Uterus (tissue), 2 donors: ENCODE measurements at regions not wholly inside any gene's neighbourhood (a gene's known extent, or its start where the extent isn't known, plus 50 kb on each side); places are given as distances from the start of the nearest gene placed in this dataset.

Source experiments
- POLR2A ChIP-seq, 2 donors: fragments of 450-650 bp; IDR thresholded peaks; one replicate each; pipeline ENCODE4 v1.6.1; 2016; ENCODE audit warnings: antibody characterized with exemption in 2 of 2, mild to moderate bottlenecking in 1 of 2, moderate library complexity in 1 of 2
- TF ChIP-seq, protein P1 (sequence below), 4 experiments: fragments of 200-600 bp in 2 of 4; fragments of 450-650 bp in 2 of 4; sonication (generic) in 2 of 4; IDR thresholded peaks; one replicate each; pipeline ENCODE4 v1.5.1; 2016 to 2019; ENCODE audit warnings: antibody characterized with exemption in 4 of 4, mild to moderate bottlenecking in 2 of 4, moderate library complexity in 1 of 4

DNA sequence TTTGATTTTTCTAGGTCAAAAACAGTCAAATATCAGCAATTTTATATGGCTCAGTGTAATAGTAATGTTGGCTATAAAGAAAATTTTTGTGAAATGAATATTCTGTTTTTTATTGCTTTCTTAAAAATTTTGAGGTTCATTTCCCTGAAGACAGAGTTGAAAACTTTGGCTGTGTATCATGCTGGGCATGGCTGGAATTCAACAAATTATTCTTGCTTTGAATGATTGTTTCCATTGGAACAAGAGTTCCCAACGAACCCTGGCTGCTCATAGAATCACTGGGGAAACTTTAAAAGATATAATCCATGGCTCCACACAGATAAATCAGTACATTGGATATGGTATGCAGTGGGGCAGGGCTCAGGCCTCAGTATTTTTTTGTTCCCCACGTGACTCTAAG lies 118.6 kb downstream of the PLCE1 start:
- TF ChIP-seq, protein P1, sequence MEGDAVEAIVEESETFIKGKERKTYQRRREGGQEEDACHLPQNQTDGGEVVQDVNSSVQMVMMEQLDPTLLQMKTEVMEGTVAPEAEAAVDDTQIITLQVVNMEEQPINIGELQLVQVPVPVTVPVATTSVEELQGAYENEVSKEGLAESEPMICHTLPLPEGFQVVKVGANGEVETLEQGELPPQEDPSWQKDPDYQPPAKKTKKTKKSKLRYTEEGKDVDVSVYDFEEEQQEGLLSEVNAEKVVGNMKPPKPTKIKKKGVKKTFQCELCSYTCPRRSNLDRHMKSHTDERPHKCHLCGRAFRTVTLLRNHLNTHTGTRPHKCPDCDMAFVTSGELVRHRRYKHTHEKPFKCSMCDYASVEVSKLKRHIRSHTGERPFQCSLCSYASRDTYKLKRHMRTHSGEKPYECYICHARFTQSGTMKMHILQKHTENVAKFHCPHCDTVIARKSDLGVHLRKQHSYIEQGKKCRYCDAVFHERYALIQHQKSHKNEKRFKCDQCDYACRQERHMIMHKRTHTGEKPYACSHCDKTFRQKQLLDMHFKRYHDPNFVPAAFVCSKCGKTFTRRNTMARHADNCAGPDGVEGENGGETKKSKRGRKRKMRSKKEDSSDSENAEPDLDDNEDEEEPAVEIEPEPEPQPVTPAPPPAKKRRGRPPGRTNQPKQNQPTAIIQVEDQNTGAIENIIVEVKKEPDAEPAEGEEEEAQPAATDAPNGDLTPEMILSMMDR (IDR thresholded peaks at IDR 0.05), result no peak
- TF ChIP-seq POLR2A (IDR thresholded peaks at IDR 0.05), result no peak
